ENCODE measurements at regions not wholly inside any gene's neighbourhood (a gene's known extent, or its start where the extent isn't known, plus 50 kb on each side); places are given as distances from the start of the nearest gene placed in this dataset.

DNA sequence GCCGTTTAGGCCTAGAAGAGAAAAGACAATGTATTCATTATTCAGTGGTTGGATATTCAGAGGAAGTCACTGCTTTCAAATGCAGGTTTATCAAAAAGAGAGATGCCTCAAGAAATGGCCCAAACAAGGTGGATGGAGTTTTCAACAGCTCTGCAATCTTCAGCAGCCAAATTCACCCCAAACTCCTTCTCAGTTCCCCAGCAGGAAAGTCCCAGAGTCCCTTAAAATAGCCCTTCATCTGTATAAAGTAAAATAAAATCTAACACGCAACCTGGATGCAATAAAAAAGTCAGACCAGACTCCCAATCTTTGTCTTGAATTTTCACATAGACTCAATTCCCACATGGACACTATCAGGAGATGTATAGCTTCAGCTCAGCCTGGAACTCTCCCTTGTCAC lies 101.6 kb upstream of the SPATA12 start:
- no peaks in the 10 kb centered on the region for H4K20me1 ChIP-seq (ENCODE audit: low read depth, low read length)
- no peak overlapping the region for H3K27ac ChIP-seq (ENCODE audit: low read depth, low read length)
- TF ChIP-seq CTCF (IDR thresholded peaks at IDR 0.05; ENCODE audit: insufficient read depth, low read length, poor library complexity, severe bottlenecking), result no peak
- no peak for TF ChIP-seq EZH2phosphoT487 (conservative IDR thresholded peaks at IDR 0.05; ENCODE audit: low read length)
- no peaks in the 10 kb centered on the region for H3K79me2 ChIP-seq (ENCODE audit: insufficient read depth, low read length)
- no peaks in the 10 kb centered on the region for H3K9me3 ChIP-seq (ENCODE audit: insufficient read depth, low read length)
- H2AFZ ChIP-seq (ENCODE audit: low read depth, low read length, severe bottlenecking), result no peak overlapping the region
- H3K4me2 ChIP-seq (ENCODE audit: low read depth, low read length, poor library complexity, severe bottlenecking), result no peak overlapping the region
- no peak overlapping the region for H3K4me3 ChIP-seq (ENCODE audit: insufficient read depth, low read length, poor library complexity, severe bottlenecking)
- no peaks in the 10 kb centered on the region for H3F3A ChIP-seq (ENCODE audit: insufficient read depth)
- H3K9me2 ChIP-seq (replicated peaks; ENCODE audit: insufficient read depth, low read length), result no peaks in the 10 kb centered on the region
- H3K27me3 ChIP-seq (ENCODE audit: low read length), result no peaks in the 10 kb centered on the region
- H3K9ac ChIP-seq (ENCODE audit: low read length), result no peak overlapping the region
- no peaks in the 10 kb centered on the region for H3K36me3 ChIP-seq (ENCODE audit: low read length)

DNA sequence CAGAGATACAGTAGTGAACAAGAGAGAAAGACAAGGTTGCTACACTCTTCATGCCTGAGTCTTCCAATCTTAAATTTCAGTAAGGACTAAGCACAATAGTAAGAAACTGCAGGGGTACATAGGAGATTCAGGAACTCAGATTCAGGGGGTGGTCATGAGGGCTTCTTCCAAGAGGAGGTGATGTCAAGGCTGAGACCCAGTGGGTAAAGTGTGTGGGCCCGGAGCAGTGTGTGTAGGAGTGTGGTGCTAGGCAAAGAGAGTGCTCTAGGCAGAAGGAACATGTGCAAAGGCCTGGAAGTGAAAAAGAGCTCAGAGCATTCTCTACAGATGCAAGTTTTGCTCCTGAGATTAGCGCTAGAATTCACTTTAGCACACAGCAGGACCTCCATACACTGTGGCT lies 102.9 kb upstream of the SPATA12 start:
- H3F3A ChIP-seq (ENCODE audit: insufficient read depth), result no peaks in the 10 kb centered on the region
- H3K79me2 ChIP-seq (ENCODE audit: insufficient read depth, low read length), result no peaks in the 10 kb centered on the region
- no peaks in the 10 kb centered on the region for H3K9me3 ChIP-seq (ENCODE audit: insufficient read depth, low read length)
- no peaks in the 10 kb centered on the region for H3K36me3 ChIP-seq (ENCODE audit: low read length)
- no peak overlapping the region for H3K4me3 ChIP-seq (ENCODE audit: insufficient read depth, low read length, poor library complexity, severe bottlenecking)
- no peaks in the 10 kb centered on the region for H4K20me1 ChIP-seq (ENCODE audit: low read depth, low read length)
- H3K9ac ChIP-seq (ENCODE audit: low read length), result no peak overlapping the region
- no peak overlapping the region for H2AFZ ChIP-seq (ENCODE audit: low read depth, low read length, severe bottlenecking)
- H3K27me3 ChIP-seq (ENCODE audit: low read length), result no peaks in the 10 kb centered on the region
- H3K27ac ChIP-seq (ENCODE audit: low read depth, low read length), result no peak overlapping the region
- no peaks in the 10 kb centered on the region for H3K9me2 ChIP-seq (replicated peaks; ENCODE audit: insufficient read depth, low read length)
- TF ChIP-seq EZH2phosphoT487 (conservative IDR thresholded peaks at IDR 0.05; ENCODE audit: low read length) (no peak), CTCF (IDR thresholded peaks at IDR 0.05; ENCODE audit: insufficient read depth, low read length, poor library complexity, severe bottlenecking) (no peak)
- no peak overlapping the region for H3K4me2 ChIP-seq (ENCODE audit: low read depth, low read length, poor library complexity, severe bottlenecking)

- no peaks in the 10 kb centered on the region for H4K20me1 ChIP-seq (ENCODE audit: low read depth, low read length)
- H3K4me3 ChIP-seq (ENCODE audit: insufficient read depth, low read length, poor library complexity, severe bottlenecking), result no peak overlapping the region
- no peaks in the 10 kb centered on the region for H3K27me3 ChIP-seq (ENCODE audit: low read length)
- H3K9me3 ChIP-seq (ENCODE audit: insufficient read depth, low read length), result no peaks in the 10 kb centered on the region
- no peak overlapping the region for H3K4me2 ChIP-seq (ENCODE audit: low read depth, low read length, poor library complexity, severe bottlenecking)
- H3F3A ChIP-seq (ENCODE audit: insufficient read depth), result no peaks in the 10 kb centered on the region
- no peaks in the 10 kb centered on the region for H3K79me2 ChIP-seq (ENCODE audit: insufficient read depth, low read length)
- no peak overlapping the region for H3K27ac ChIP-seq (ENCODE audit: low read depth, low read length)
- no peak overlapping the region for H3K9ac ChIP-seq (ENCODE audit: low read length)
- no peaks in the 10 kb centered on the region for H3K36me3 ChIP-seq (ENCODE audit: low read length)
- no peaks in the 10 kb centered on the region for H3K9me2 ChIP-seq (replicated peaks; ENCODE audit: insufficient read depth, low read length)
- no peak for TF ChIP-seq EZH2phosphoT487 (conservative IDR thresholded peaks at IDR 0.05; ENCODE audit: low read length)
- H2AFZ ChIP-seq (ENCODE audit: low read depth, low read length, severe bottlenecking), result no peak overlapping the region
Observed at GRCh38 chr3:56956906-56957305, 103.6 kb upstream of the SPATA12 start.

DNA sequence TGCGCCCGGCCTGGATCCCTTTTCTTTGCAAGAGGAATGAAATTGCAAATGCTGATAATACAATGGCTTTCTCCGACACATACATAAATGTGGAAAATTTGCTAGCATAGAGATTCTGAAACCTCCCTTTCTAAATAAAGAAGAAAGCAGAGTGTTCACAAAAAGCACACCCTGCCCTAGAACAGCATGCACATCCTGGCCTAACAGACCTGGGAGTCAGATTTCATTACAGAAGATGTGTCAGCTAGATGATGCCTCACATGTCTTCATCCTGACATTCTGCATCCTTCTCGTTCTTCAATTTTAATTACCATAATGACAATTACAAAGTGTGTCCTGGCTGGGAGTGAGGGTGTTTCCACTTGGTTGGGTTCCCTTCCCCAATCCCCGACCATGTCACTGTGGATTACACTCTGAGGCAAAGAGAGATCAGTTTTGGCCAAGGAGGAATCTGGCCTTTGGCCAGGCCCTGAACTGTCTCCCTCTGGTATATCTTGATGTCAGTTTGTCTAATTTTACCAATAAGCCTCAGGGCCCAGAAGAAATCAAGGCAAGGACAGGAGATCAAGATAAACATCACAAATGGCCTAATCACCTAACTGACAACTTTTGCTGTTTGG lies 104.9 kb upstream of the SPATA12 start:
- no peaks in the 10 kb centered on the region for H3F3A ChIP-seq (ENCODE audit: insufficient read depth)
- H3K9me3 ChIP-seq (ENCODE audit: insufficient read depth, low read length), result no peaks in the 10 kb centered on the region
- H3K79me2 ChIP-seq (ENCODE audit: insufficient read depth, low read length), result no peaks in the 10 kb centered on the region
- no peaks in the 10 kb centered on the region for H3K9me2 ChIP-seq (replicated peaks; ENCODE audit: insufficient read depth, low read length)
- H3K9ac ChIP-seq (ENCODE audit: low read length), result no peak overlapping the region
- TF ChIP-seq CTCF (IDR thresholded peaks at IDR 0.05; ENCODE audit: insufficient read depth, low read length, poor library complexity, severe bottlenecking) (no peak), EZH2phosphoT487 (conservative IDR thresholded peaks at IDR 0.05; ENCODE audit: low read length) (no peak)
- no peak overlapping the region for H2AFZ ChIP-seq (ENCODE audit: low read depth, low read length, severe bottlenecking)
- H4K20me1 ChIP-seq (ENCODE audit: low read depth, low read length), result no peaks in the 10 kb centered on the region
- no peak overlapping the region for H3K4me3 ChIP-seq (ENCODE audit: insufficient read depth, low read length, poor library complexity, severe bottlenecking)
- H3K36me3 ChIP-seq (ENCODE audit: low read length), result no peaks in the 10 kb centered on the region
- H3K4me2 ChIP-seq (ENCODE audit: low read depth, low read length, poor library complexity, severe bottlenecking), result no peak overlapping the region
- no peaks in the 10 kb centered on the region for H3K27me3 ChIP-seq (ENCODE audit: low read length)
- no peak overlapping the region for H3K27ac ChIP-seq (ENCODE audit: low read depth, low read length)

All from SU-DHL-6 (cell line).